HEK293T (cell line): ENCODE measurements at regions not wholly inside any gene's neighbourhood (a gene's known extent, or its start where the extent isn't known, plus 50 kb on each side); places are given as distances from the start of the nearest gene placed in this dataset.

Experiments used
- ARNT ChIP-seq: fragments of 450-650 bp; IDR thresholded peaks from 2 replicates; pipeline ENCODE4 v1.6.1; 2017; ENCODE audit warnings: mild to moderate bottlenecking
- CTBP1 ChIP-seq: fragments of 450-650 bp; IDR thresholded peaks from 2 replicates; pipeline ENCODE4 v1.6.1; 2016; ENCODE audit warnings: borderline replicate concordance
- ELF4 ChIP-seq: fragments of 450-650 bp; IDR thresholded peaks from 2 replicates; pipeline ENCODE4 v1.6.1; 2017; ENCODE audit warnings: antibody characterized with exemption
- FOXA1 ChIP-seq: fragments of 450-650 bp; IDR thresholded peaks from 2 replicates; pipeline ENCODE4 v1.6.1; 2016; ENCODE audit warnings: mild to moderate bottlenecking
- LEF1 ChIP-seq: fragments of 450-650 bp; IDR thresholded peaks from 2 replicates; pipeline ENCODE4 v1.6.1; 2017; ENCODE audit warnings: mild to moderate bottlenecking, borderline replicate concordance
- SP1 ChIP-seq: fragments of 450-650 bp; IDR thresholded peaks from 2 replicates; pipeline ENCODE4 v1.6.1; 2017
- SUZ12 ChIP-seq: fragments of 450-650 bp; IDR thresholded peaks from 2 replicates; pipeline ENCODE4 v1.6.1; 2016; ENCODE audit warnings: mild to moderate bottlenecking
- TARDBP ChIP-seq: fragments of 450-650 bp; IDR thresholded peaks from 2 replicates; pipeline ENCODE4 v1.6.1; 2016
- ZNF384 ChIP-seq: fragments of 450-650 bp; IDR thresholded peaks from 2 replicates; pipeline ENCODE4 v1.6.1; 2016

DNA sequence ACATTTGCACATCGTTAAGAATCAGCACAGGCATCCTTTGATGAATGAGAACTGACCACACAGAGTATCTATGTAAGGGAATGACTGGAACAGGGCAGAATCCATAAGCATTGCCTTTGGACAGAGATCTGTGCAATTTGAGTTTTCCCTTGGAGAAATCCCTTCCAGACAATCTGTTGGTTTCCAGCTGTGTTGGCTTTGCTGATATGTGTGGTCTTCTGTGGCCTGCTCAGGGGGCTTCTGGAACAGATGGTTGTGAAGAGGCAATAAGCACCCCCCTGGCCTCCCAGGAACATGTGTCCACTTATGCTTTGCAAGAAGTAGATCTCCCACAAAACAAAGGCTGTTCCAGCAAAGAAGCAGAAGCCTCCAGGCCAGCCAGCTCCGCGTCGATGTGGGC, 111.4 kb upstream of the TMEM132C start:
- TF ChIP-seq FOXA1 (no peak), CTBP1 (no peak), LEF1 (no peak), ZNF384 (no peak), SP1 (no peak), SUZ12 (no peak), ELF4 (no peak), ARNT (no peak), TARDBP (no peak)
